Endothelial cell of umbilical vein (primary cell): ENCODE measurements at regions not wholly inside any gene's neighbourhood (a gene's known extent, or its start where the extent isn't known, plus 50 kb on each side); places are given as distances from the start of the nearest gene placed in this dataset.

Experiments used
- BruUV-seq: library from RNA; stranded (reverse); fragments of 400-500 nt; replicated peaks from 2 replicates; lab custom pipeline; 2021; lab: Mats Ljungman, UMichigan
- CTCF ChIA-PET: fragments of 300-600, 350-600 bp; sonication (Branson Sonifier 250); formaldehyde crosslinking; loops from one replicate; lab custom pipeline; 2021; ENCODE audit warnings: antibody characterized with exemption, inconsistent platforms; lab: Charles Lee
- POLR2A ChIA-PET: fragments of 300-600, 350-600 bp; sonication (Branson Sonifier 250); formaldehyde crosslinking; loops from one replicate; lab custom pipeline; 2021; ENCODE audit warnings: antibody characterized with exemption, inconsistent platforms; lab: Charles Lee
- DNase-seq: peaks from one replicate; pipeline ENCODE4 v3.0.0-alpha.2; 2011; ENCODE audit warnings: low read depth, low spot score
- FAIRE-seq: peaks from 2 replicates; lab custom pipeline; 2011; peaks lifted over from hg19 to GRCh38; lab: Jason Lieb, UNC
- H2AFZ ChIP-seq: 2 replicates; pipeline ENCODE4 v1.6.0; 2012; ENCODE audit warnings: low read depth, low read length, control low read depth, inconsistent platforms
- H3K27ac ChIP-seq: 2 replicates; pipeline ENCODE4 v1.5.1; 2011; ENCODE audit warnings: low read depth, mild to moderate bottlenecking, control low read depth, low read length, moderate library complexity; ENCODE audit not compliant: insufficient read depth
- H3K27me3 ChIP-seq, 2 experiments: 2 replicates each; pipeline versions ENCODE4 v1.6.0 to v1.6.1; 2011; ENCODE audit warnings: low read length in 2 of 2, mixed read lengths in 1 of 2; ENCODE audit not compliant: control insufficient read depth in 2 of 2, insufficient read depth in 2 of 2
- H3K36me3 ChIP-seq, 2 experiments: 2 replicates in 1 of 2; 3 replicates in 1 of 2; pipeline ENCODE4 v1.5.1; 2011; ENCODE audit warnings: low read length in 2 of 2, mild to moderate bottlenecking in 1 of 2, moderate library complexity in 1 of 2; ENCODE audit not compliant: control insufficient read depth in 2 of 2, insufficient read depth in 2 of 2; ENCODE audit errors: extremely low read depth in 1 of 2
- H3K4me1 ChIP-seq: 3 replicates; pipeline ENCODE4 v1.5.1; 2011; ENCODE audit warnings: mild to moderate bottlenecking, low read length; ENCODE audit not compliant: control insufficient read depth, insufficient read depth; ENCODE audit errors: extremely low read depth
- H3K4me2 ChIP-seq: 2 replicates; pipeline ENCODE4 v1.6.1; 2011; ENCODE audit warnings: low read length, control low read depth, mixed read lengths; ENCODE audit not compliant: insufficient read depth
- H3K4me3 ChIP-seq, 3 experiments: fragments of 200-600 bp in 1 of 3; sonication (generic), shearing (Covaris generic) in 1 of 3; replicated peaks in 1 of 3; 2 replicates each; pipeline ENCODE4 v1.5.1; 2011 to 2016; ENCODE audit warnings: control low read depth in 3 of 3, low read length in 3 of 3, mild to moderate bottlenecking in 2 of 3, inconsistent platforms in 1 of 3, low read depth in 1 of 3, moderate library complexity in 1 of 3; ENCODE audit not compliant: insufficient read depth in 1 of 3
- H3K79me2 ChIP-seq: 2 replicates; pipeline ENCODE4 v1.6.0; 2012; ENCODE audit warnings: low read length, inconsistent platforms; ENCODE audit not compliant: control insufficient read depth, insufficient read depth
- H3K9ac ChIP-seq: replicated peaks from 2 replicates; pipeline ENCODE3; 2011; ENCODE audit warnings: low read length, control low read depth; ENCODE audit not compliant: insufficient read depth; ENCODE audit errors: extremely low read depth
- H3K9me1 ChIP-seq: replicated peaks from 3 replicates; pipeline ENCODE4 v1.6.0; 2011; ENCODE audit warnings: mild to moderate bottlenecking, low read length; ENCODE audit not compliant: control insufficient read depth, insufficient read depth; ENCODE audit errors: extremely low read depth
- H3K9me3 ChIP-seq: replicated peaks from 2 replicates; pipeline ENCODE4 v1.5.1; 2012; ENCODE audit warnings: low read length, inconsistent platforms; ENCODE audit not compliant: control insufficient read depth, insufficient read depth
- H4K20me1 ChIP-seq: replicated peaks from 2 replicates; pipeline ENCODE3; 2011; ENCODE audit warnings: mild to moderate bottlenecking, low read length; ENCODE audit not compliant: control insufficient read depth, insufficient read depth; ENCODE audit errors: extremely low read depth
- EZH2 ChIP-seq: IDR thresholded peaks from 2 replicates; pipeline ENCODE4 v1.6.1; 2012; ENCODE audit warnings: borderline replicate concordance, low read depth, mild to moderate bottlenecking, moderate library complexity, low read length, inconsistent platforms; ENCODE audit not compliant: severe bottlenecking
- FOS ChIP-seq: IDR thresholded peaks from 2 replicates; pipeline ENCODE4 v1.6.1; 2011; ENCODE audit warnings: mild to moderate bottlenecking, low read length, moderate library complexity, borderline replicate concordance; ENCODE audit not compliant: insufficient read depth
- GATA2 ChIP-seq: IDR thresholded peaks from 2 replicates; pipeline ENCODE4 v1.7.0; 2011; ENCODE audit warnings: low read depth, mild to moderate bottlenecking, moderate library complexity, mixed read lengths, low read length; ENCODE audit not compliant: insufficient read length, insufficient read depth
- JUN ChIP-seq: IDR thresholded peaks from 2 replicates; pipeline ENCODE4 v1.6.1; 2011; ENCODE audit warnings: borderline replicate concordance, low read depth; ENCODE audit not compliant: insufficient read length, insufficient read depth
- MYC ChIP-seq: IDR thresholded peaks from one replicate; pipeline ENCODE4 v1.6.1; 2011; ENCODE audit warnings: mild to moderate bottlenecking, low read depth, low read length
- POLR2A ChIP-seq: IDR thresholded peaks from 2 replicates; pipeline ENCODE4 v1.6.1; 2012; ENCODE audit warnings: low read depth, mild to moderate bottlenecking, control low read depth, low read length
- POLR2AphosphoS5 ChIP-seq: IDR thresholded peaks from 2 replicates; pipeline ENCODE4 v1.6.1; 2012; ENCODE audit warnings: low read depth, mild to moderate bottlenecking, control low read depth, low read length, moderate library complexity; ENCODE audit not compliant: insufficient read depth
- dilution Hi-C: fragments of 300-500 bp; cut with MboI; formaldehyde crosslinking; loops from one replicate; pipeline ENCODE4 v1.15.0; 2019; ENCODE audit warnings: low sequenced_read_pairs; ENCODE audit not compliant: extremely low pct_ligation_motif_present
- intact Hi-C: fragments of 100-400 bp; cut with micrococcal nuclease; formaldehyde crosslinking; loops from one replicate; pipeline ENCODE4 v1.10.0; 2022
- TF ChIP-seq, protein P1 (sequence below): IDR thresholded peaks from 2 replicates; pipeline ENCODE4 v1.6.1; 2011; ENCODE audit not compliant: insufficient read depth, insufficient read length
- TF ChIP-seq, protein P2 (sequence below), 2 donors: IDR thresholded peaks; 1 replicate in 1 of 2; 2 replicates in 1 of 2; pipeline ENCODE4 v1.5.1; 2011; ENCODE audit warnings: low read length in 2 of 2, mild to moderate bottlenecking in 2 of 2, moderate library complexity in 2 of 2, control low read depth in 1 of 2, inconsistent platforms in 1 of 2, low read depth in 1 of 2; ENCODE audit not compliant: insufficient read depth in 1 of 2; ENCODE audit errors: extremely low read depth in 1 of 2

DNA sequence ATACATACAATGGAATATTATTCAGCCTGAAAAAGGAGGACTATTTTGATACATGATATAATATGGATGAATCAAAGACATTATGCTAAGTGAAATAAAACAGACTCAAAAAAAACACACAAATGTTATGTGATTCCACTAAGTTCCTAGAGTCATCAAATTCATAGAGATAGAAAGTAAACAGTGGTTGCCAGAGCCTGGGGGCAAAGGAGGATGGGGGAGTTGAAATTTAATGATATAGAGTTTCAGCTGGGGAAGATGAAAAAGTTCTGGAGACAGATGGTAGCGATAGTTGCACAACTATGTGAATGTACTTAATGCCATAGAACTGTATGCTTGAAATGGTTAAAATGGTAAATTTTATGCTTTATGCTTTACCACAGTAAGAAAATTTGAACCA, 119.7 kb downstream of the METTL4 start:
- no peak for TF ChIP-seq POLR2A
- TF ChIP-seq, protein P1, sequence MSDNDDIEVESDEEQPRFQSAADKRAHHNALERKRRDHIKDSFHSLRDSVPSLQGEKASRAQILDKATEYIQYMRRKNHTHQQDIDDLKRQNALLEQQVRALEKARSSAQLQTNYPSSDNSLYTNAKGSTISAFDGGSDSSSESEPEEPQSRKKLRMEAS = no peak
- no peak for TF ChIP-seq POLR2AphosphoS5
- TF ChIP-seq MYC = no peak
- TF ChIP-seq EZH2 = no peak
- TF ChIP-seq JUN = no peak
- TF ChIP-seq, protein P2, sequence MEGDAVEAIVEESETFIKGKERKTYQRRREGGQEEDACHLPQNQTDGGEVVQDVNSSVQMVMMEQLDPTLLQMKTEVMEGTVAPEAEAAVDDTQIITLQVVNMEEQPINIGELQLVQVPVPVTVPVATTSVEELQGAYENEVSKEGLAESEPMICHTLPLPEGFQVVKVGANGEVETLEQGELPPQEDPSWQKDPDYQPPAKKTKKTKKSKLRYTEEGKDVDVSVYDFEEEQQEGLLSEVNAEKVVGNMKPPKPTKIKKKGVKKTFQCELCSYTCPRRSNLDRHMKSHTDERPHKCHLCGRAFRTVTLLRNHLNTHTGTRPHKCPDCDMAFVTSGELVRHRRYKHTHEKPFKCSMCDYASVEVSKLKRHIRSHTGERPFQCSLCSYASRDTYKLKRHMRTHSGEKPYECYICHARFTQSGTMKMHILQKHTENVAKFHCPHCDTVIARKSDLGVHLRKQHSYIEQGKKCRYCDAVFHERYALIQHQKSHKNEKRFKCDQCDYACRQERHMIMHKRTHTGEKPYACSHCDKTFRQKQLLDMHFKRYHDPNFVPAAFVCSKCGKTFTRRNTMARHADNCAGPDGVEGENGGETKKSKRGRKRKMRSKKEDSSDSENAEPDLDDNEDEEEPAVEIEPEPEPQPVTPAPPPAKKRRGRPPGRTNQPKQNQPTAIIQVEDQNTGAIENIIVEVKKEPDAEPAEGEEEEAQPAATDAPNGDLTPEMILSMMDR (IDR thresholded peaks at IDR 0.05; ENCODE audit: extremely low read depth in 1 of 2, insufficient read depth in 1 of 2, low read depth in 1 of 2, low read length in 2 of 2) = no peak
- no peak for TF ChIP-seq GATA2
- no peak for TF ChIP-seq FOS
- ChIA-PET POLR2A (no interaction called here), CTCF (no interaction called here)
- no TSS peak for BruUV-seq
- intact Hi-C loops = no loop called here
- Histone ChIP-seq H3K9ac (no peak overlapping the region), H3K4me2 (no peak overlapping the region), H2AFZ (no peak overlapping the region), H3K4me3 (no peak overlapping the region), H3K27me3 (no peaks in the 10 kb centered on the region), H3K79me2 (no peaks in the 10 kb centered on the region), H3K36me3 (no peaks in the 10 kb centered on the region), H3K9me1 (no peaks in the 10 kb centered on the region), H3K9me3 (no peaks in the 10 kb centered on the region), H3K4me1 (no peaks in the 10 kb centered on the region), H3K27ac (no peak overlapping the region), H4K20me1 (no peaks in the 10 kb centered on the region)
- FAIRE-seq (no peak), DNase-seq (no peak)
- dilution Hi-C loops = no loop called here
